NB4 (cell line): ENCODE measurements at regions not wholly inside any gene's neighbourhood (a gene's known extent, or its start where the extent isn't known, plus 50 kb on each side); places are given as distances from the start of the nearest gene placed in this dataset.
"Not testable (repeated sequence)": the region's sequence is repeated elsewhere in the genome, so short reads cannot be mapped to it uniquely, and the experiment has no call there.

Experiments used
- DNase-seq: peaks from one replicate; pipeline ENCODE4 v3.0.0; 2010; ENCODE audit warnings: low read depth
- H3K4me3 ChIP-seq: one replicate; pipeline ENCODE4 v1.5.1; 2011; ENCODE audit warnings: mild to moderate bottlenecking, low read depth, low read length, moderate library complexity
- MYC ChIP-seq: IDR thresholded peaks from 2 replicates; pipeline ENCODE4 v1.6.1; 2011; ENCODE audit warnings: low read depth, low read length
- POLR2A ChIP-seq: IDR thresholded peaks from 2 replicates; pipeline ENCODE4 v1.6.1; 2011; ENCODE audit warnings: mild to moderate bottlenecking; ENCODE audit not compliant: insufficient read length; ENCODE audit errors: extremely low read depth
- TF ChIP-seq, protein P1 (sequence below): IDR thresholded peaks from 2 replicates; pipeline ENCODE4 v1.6.1; 2011; ENCODE audit warnings: low read depth, low read length
- TF ChIP-seq, protein P2 (sequence below): IDR thresholded peaks from one replicate; pipeline ENCODE4 v1.5.1; 2012; ENCODE audit warnings: low read depth, low read length

DNA sequence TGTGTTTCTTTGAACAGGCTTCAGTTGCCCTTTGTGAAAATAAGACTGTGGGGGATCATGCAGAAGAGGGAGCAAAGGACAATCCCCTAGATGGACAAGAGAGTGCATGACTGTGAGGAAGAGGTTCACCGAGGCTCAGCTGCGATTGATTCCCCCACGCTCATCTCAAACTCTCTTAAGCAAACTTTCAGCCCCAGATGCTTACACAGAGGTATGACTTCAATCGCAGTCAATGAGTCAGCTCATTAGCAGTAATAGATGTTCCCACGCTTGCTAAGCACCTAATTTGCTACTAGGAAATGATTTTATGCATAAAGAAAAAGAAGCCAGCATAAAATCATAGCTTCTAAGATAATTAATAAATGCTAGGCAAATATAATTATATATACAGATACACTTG is 2256.1 kb upstream of the AGA start:
- TF ChIP-seq, protein P1, sequence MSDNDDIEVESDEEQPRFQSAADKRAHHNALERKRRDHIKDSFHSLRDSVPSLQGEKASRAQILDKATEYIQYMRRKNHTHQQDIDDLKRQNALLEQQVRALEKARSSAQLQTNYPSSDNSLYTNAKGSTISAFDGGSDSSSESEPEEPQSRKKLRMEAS: no peak
- TF ChIP-seq MYC (no peak), POLR2A (no peak)
- TF ChIP-seq, protein P2, sequence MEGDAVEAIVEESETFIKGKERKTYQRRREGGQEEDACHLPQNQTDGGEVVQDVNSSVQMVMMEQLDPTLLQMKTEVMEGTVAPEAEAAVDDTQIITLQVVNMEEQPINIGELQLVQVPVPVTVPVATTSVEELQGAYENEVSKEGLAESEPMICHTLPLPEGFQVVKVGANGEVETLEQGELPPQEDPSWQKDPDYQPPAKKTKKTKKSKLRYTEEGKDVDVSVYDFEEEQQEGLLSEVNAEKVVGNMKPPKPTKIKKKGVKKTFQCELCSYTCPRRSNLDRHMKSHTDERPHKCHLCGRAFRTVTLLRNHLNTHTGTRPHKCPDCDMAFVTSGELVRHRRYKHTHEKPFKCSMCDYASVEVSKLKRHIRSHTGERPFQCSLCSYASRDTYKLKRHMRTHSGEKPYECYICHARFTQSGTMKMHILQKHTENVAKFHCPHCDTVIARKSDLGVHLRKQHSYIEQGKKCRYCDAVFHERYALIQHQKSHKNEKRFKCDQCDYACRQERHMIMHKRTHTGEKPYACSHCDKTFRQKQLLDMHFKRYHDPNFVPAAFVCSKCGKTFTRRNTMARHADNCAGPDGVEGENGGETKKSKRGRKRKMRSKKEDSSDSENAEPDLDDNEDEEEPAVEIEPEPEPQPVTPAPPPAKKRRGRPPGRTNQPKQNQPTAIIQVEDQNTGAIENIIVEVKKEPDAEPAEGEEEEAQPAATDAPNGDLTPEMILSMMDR: no peak
- no peak for DNase-seq
- no peak overlapping the region for H3K4me3 ChIP-seq

DNA sequence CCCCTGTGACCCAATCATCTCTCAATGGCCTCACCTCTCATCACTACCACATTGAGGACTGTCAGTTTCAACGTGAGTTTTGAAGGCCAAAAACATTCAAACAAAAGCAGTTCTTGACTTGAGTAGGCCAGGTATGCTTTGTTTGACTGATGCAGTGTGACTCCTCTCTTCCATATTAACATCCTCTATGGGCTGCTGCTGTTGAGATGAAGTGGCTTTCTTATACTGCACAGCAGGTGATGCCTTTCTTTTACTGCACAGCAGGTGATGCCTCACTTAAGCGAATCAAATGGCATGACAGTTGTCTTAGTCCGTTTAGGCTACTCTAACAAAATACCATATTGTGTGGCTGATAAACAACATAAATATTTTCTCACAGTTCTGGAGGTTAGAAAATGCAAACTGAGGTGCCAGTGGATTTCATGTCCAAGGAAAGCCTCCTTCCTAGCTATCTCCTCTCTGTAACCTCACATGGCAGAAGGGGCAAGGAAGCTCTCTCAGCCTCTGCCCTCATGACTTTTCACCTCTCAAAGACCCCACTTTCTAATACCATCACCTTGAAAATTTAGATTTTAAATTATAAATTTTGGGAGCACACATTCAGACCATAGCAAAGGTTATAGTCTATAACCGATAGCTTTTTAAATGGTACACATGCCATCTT is 2267.9 kb upstream of the AGA start:
- no peak overlapping the region for H3K4me3 ChIP-seq
- DNase-seq: no peak
- TF ChIP-seq POLR2A (no peak), MYC (no peak)
- TF ChIP-seq, protein P1: no peak
- TF ChIP-seq, protein P2: no peak

DNA sequence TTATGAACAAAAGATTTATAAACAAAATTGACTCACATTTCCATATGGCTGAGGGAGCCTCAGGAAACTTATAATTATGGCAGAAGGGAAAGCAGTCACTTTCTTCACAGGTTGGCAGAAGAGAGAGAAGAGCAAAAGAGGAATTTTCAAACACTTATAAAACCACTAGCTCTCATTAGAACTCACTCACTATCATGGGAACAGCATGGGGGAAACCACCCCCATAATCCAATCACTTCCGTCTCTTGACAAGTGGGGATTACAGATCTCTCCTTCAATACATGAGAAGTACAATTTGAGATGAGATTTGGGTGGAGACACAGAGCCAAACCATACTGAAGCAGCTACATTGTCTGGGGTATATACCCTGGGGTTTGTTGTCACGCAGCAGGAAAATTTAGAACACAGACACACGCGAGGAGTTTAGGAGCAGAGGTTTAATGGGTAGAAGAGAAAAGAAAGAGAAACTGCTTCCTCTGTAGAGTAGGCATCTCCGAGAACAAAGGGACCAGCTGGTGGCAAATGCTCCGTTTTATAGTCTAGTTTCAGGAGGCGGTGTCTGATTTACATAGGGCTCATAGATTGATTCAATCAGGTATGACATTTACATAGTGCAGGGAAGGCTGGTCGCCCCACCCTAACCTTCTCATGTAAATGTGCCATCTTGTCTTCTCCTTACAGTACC is 2277.7 kb upstream of the AGA start:
- DNase-seq: no peak
- no peak overlapping the region for H3K4me3 ChIP-seq
- TF ChIP-seq, protein P1: no peak
- TF ChIP-seq, protein P2: no peak
- TF ChIP-seq POLR2A: no peak
- TF ChIP-seq MYC: no peak

DNA sequence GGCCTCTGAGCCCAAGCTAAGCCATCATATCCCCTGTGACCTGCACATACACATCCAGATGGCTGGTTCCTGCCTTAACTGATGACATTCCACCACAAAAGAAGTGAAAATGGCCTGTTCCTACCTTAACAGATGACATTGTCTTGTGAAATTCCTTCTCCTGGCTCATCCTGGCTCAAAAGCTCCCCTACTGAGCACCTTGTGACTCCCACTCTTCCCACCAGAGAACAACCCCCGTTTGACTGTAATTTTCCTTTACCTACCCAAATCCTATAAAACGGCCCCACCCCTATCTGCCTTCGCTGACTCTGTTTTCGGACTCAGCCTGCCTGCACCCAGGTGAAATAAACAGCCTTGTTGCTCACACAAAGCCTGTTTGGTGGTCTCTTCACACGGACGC is 2284.3 kb upstream of the AGA start:
- not testable (repeated sequence) for H3K4me3 ChIP-seq, DNase-seq

DNA sequence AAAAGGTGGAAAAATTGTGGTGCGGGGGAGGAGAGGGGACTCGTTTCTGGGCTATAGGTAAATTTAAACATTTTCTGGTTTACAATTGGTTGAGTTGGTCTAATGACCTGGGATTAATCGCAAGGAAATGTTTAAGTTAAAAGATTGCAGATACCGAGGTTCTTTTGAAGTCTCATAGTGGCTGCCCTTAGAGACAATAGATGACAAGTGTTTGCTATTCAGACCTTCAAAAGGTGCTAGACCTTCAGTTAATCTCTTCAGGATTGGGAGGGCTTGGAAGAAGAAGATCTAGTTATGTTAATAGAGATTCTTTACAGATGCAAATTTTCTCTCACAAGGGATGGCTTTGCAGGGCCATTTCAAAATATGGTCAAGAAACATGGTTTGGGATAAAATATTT is 2286.1 kb upstream of the AGA start:
- TF ChIP-seq, protein P2: no peak
- TF ChIP-seq, protein P1: no peak
- TF ChIP-seq POLR2A (no peak), MYC (no peak)
- no peak overlapping the region for H3K4me3 ChIP-seq
- DNase-seq: no peak

DNA sequence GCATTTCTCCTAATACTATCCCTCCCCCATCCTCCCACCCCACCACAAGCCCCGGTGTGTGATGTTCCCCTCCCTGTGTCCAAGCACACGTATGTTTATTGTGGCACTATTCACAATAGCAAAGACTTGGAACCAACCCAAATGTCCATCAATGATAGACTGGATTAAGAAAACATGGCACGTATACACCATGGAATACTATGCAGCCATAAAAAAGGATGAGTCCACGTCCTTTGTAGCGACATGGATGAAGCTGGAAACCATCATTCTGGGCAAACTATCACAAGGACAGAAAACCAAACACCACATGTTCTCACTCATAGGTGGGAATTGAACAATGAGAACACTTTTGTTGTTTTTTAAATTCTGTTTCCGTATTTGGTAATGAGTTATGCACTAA is 2294.6 kb upstream of the AGA start:
- DNase-seq, H3K4me3 ChIP-seq: not testable (repeated sequence)

DNA sequence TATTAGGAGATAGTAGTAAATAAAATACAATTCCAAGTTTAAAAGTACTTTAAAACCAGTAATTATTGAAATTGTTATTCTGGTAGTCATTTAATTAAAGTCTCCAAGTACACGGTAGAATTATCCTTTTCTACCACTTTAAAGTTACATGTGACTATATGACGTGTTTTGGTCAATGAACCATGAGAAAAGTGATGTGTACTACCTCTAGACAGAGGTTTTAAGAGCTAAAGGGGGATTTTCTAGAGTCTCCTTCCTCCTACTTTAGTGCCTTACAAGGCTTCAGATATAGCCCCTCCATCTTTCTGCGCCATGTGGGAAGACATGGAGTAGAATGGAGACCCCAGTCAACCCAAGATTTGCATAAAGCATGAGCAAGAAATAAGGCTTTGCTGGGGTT is 2296.6 kb upstream of the AGA start:
- no peak overlapping the region for H3K4me3 ChIP-seq
- TF ChIP-seq, protein P2: no peak
- TF ChIP-seq, protein P1: no peak
- TF ChIP-seq POLR2A (no peak), MYC (no peak)

More for the DNA sequence above, 2296.6 kb upstream of the AGA start:
- no peak for DNase-seq
